Mesothelial cell of epicardium (in vitro differentiated cells): ENCODE measurements at regions not wholly inside any gene's neighbourhood (a gene's known extent, or its start where the extent isn't known, plus 50 kb on each side); places are given as distances from the start of the nearest gene placed in this dataset.

Experiments
- DNase-seq, 2 experiments: peaks; one replicate each; pipeline ENCODE4 v3.0.0; 2021; ENCODE audit warnings: low spot score in 2 of 2; ENCODE audit not compliant: unreplicated experiment in 2 of 2
- H3K27ac Mint-ChIP-seq: 2 replicates; pipeline ENCODE4 v1.8.0; 2021; ENCODE audit warnings: mixed read lengths
- H3K27me3 Mint-ChIP-seq: 2 replicates; pipeline ENCODE4 v1.8.0; 2021; ENCODE audit warnings: low read depth, mixed read lengths
- H3K36me3 Mint-ChIP-seq: 2 replicates; pipeline ENCODE4 v1.8.0; 2021; ENCODE audit warnings: mixed read lengths
- H3K4me1 Mint-ChIP-seq: 2 replicates; pipeline ENCODE4 v1.8.0; 2021; ENCODE audit warnings: mixed read lengths
- H3K4me3 Mint-ChIP-seq: 2 replicates; pipeline ENCODE4 v1.8.0; 2021; ENCODE audit warnings: mild to moderate bottlenecking, moderate library complexity, mixed read lengths
- H3K9me3 Mint-ChIP-seq: 2 replicates; pipeline ENCODE4 v1.8.0; 2021; ENCODE audit warnings: mixed read lengths
- CTCF ChIP-seq: fragments of 200-600 bp; sonication (generic); IDR thresholded peaks from one replicate; pipeline ENCODE4 v1.5.0; 2021; ENCODE audit warnings: antibody characterized with exemption; ENCODE audit not compliant: unreplicated experiment

- Mint-ChIP-seq H3K27ac (no peak overlapping the region), H3K27me3 (no peaks in the 10 kb centered on the region), H3K4me3 (no peak overlapping the region), H3K36me3 (no peaks in the 10 kb centered on the region), H3K4me1 (no peaks in the 10 kb centered on the region), H3K9me3 (peaks cover 3% of the 10 kb centered on the region)
- TF ChIP-seq CTCF = no peak
- no peak for DNase-seq
Observed at GRCh38 chr5:27171761-27172261, 133.4 kb upstream of the CDH9 start.

GRCh38 chr5:27158775-27159174, 120.4 kb upstream of the CDH9 start:
- Mint-ChIP-seq H3K36me3 (peaks cover 20% of the 10 kb centered on the region), H3K27ac (no peak overlapping the region), H3K4me3 (no peak overlapping the region), H3K4me1 (no peaks in the 10 kb centered on the region), H3K9me3 (peaks cover 62% of the 10 kb centered on the region), H3K27me3 (no peaks in the 10 kb centered on the region)
- TF ChIP-seq CTCF = no peak
- DNase-seq = no peak

- Mint-ChIP-seq H3K4me3 (no peak overlapping the region), H3K9me3 (peaks cover 62% of the 10 kb centered on the region), H3K36me3 (peaks cover 20% of the 10 kb centered on the region), H3K4me1 (no peaks in the 10 kb centered on the region), H3K27me3 (no peaks in the 10 kb centered on the region), H3K27ac (no peak overlapping the region)
- TF ChIP-seq CTCF = no peak
- DNase-seq = no peak
Observed at GRCh38 chr5:27158171-27158570, 119.8 kb upstream of the CDH9 start.

GRCh38 chr5:27144456-27144855, 106.1 kb upstream of the CDH9 start:
- no peaks in the 10 kb centered on the region for H3K36me3 Mint-ChIP-seq
- H3K27ac Mint-ChIP-seq = no peak overlapping the region
- no peak for DNase-seq
- H3K4me1 Mint-ChIP-seq = no peaks in the 10 kb centered on the region
- no peaks in the 10 kb centered on the region for H3K27me3 Mint-ChIP-seq
- no peak overlapping the region for H3K4me3 Mint-ChIP-seq
- peaks cover 7% of the 10 kb centered on the region for H3K9me3 Mint-ChIP-seq
- TF ChIP-seq CTCF = no peak

- Mint-ChIP-seq H3K4me1 (no peaks in the 10 kb centered on the region), H3K36me3 (peaks cover 2% of the 10 kb centered on the region), H3K27ac (no peak overlapping the region), H3K27me3 (no peaks in the 10 kb centered on the region), H3K4me3 (no peak overlapping the region), H3K9me3 (peaks cover 19% of the 10 kb centered on the region)
- no peak for DNase-seq
- TF ChIP-seq CTCF = no peak
Observed at GRCh38 chr5:27140831-27141230, 102.4 kb upstream of the CDH9 start.

- Mint-ChIP-seq H3K36me3 (peaks cover 4% of the 10 kb centered on the region), H3K4me3 (no peak overlapping the region), H3K27ac (no peak overlapping the region), H3K9me3 (peaks cover 17% of the 10 kb centered on the region), H3K4me1 (peaks cover 6% of the 10 kb centered on the region), H3K27me3 (no peaks in the 10 kb centered on the region)
- TF ChIP-seq CTCF = no peak
- DNase-seq = no peak
Observed at GRCh38 chr5:27130587-27130986, 92.2 kb upstream of the CDH9 start.
